ENCODE measurements at regions not wholly inside any gene's neighbourhood (a gene's known extent, or its start where the extent isn't known, plus 50 kb on each side); places are given as distances from the start of the nearest gene placed in this dataset.

GRCh38 chr2:111643759-111644158, 240.2 kb downstream of the ANAPC1 start:
- no peaks in the 10 kb centered on the region for H3K27me3 ChIP-seq (ENCODE audit: control insufficient read depth in 1 of 2, insufficient read depth in 1 of 2, low read length in 2 of 2)
- no peak overlapping the region for H2BK120ac ChIP-seq (ENCODE audit: low read depth, low read length)
- no peak overlapping the region for H3K4me3 ChIP-seq (ENCODE audit: insufficient read depth in 1 of 2, low read depth in 1 of 2, low read length in 2 of 2)
- no peak overlapping the region for H2AFZ ChIP-seq (ENCODE audit: low read depth, low read length)
- H3K18ac ChIP-seq (ENCODE audit: low read depth in 1 of 2, low read length in 2 of 2), result no peak overlapping the region
- no peak overlapping the region for H2BK5ac ChIP-seq (ENCODE audit: low read depth, low read length, poor library complexity, severe bottlenecking)
- H3K79me1 ChIP-seq (replicated peaks; ENCODE audit: low read length, poor library complexity, severe bottlenecking), result no peaks in the 10 kb centered on the region
- no peak overlapping the region for H3K27ac ChIP-seq (ENCODE audit: low read length, poor library complexity, severe bottlenecking)
- H3K23ac ChIP-seq (ENCODE audit: low read length in 2 of 2), result no peak overlapping the region
- H3K4me2 ChIP-seq (ENCODE audit: low read length, poor library complexity, severe bottlenecking), result no peak overlapping the region
- H3K9ac ChIP-seq (ENCODE audit: low read length), result no peak overlapping the region
- WGBS, result 100% methylated on average over 1 of the region's 1 CpG
- no peak overlapping the region for H2BK12ac ChIP-seq (ENCODE audit: low read length in 2 of 2)
- H2BK15ac ChIP-seq (ENCODE audit: low read depth, poor library complexity, severe bottlenecking), result peak overlapping the region; percentile 48
- H2AK5ac ChIP-seq (ENCODE audit: low read length, severe bottlenecking), result no peak overlapping the region
- H3K4me1 ChIP-seq (ENCODE audit: control insufficient read depth, insufficient read depth, low read depth, low read length), result peaks cover 4% of the 10 kb centered on the region
- H3K4ac ChIP-seq (ENCODE audit: low read depth in 1 of 2, low read length in 2 of 2), result no peak overlapping the region
- no peak overlapping the region for H3K14ac ChIP-seq (ENCODE audit: low read length in 2 of 2)
- peaks cover 18% of the 10 kb centered on the region for H3K9me3 ChIP-seq (ENCODE audit: control insufficient read depth, low read length)
- no peak overlapping the region for H4K8ac ChIP-seq (ENCODE audit: low read length)
- H4K91ac ChIP-seq (ENCODE audit: low read length), result no peak overlapping the region
- H3K36me3 ChIP-seq (ENCODE audit: control insufficient read depth in 1 of 2, insufficient read depth in 2 of 2, low read depth in 1 of 2, low read length in 2 of 2), result no peaks in the 10 kb centered on the region
- DNase-seq, result no peak

- no CpG with 5 or more reads among the region's 3 CpGs for WGBS
- H2BK120ac ChIP-seq (ENCODE audit: low read depth, low read length), result no peak overlapping the region
- H3K36me3 ChIP-seq (ENCODE audit: control insufficient read depth in 1 of 2, insufficient read depth in 2 of 2, low read depth in 1 of 2, low read length in 2 of 2), result no peaks in the 10 kb centered on the region
- H3K9ac ChIP-seq (ENCODE audit: low read length), result no peak overlapping the region
- no peak overlapping the region for H2BK15ac ChIP-seq (ENCODE audit: low read depth, poor library complexity, severe bottlenecking)
- H3K14ac ChIP-seq (ENCODE audit: low read length in 2 of 2), result no peak overlapping the region
- H2BK5ac ChIP-seq (ENCODE audit: low read depth, low read length, poor library complexity, severe bottlenecking), result no peak overlapping the region
- no peak overlapping the region for H3K18ac ChIP-seq (ENCODE audit: low read depth in 1 of 2, low read length in 2 of 2)
- no peak overlapping the region for H3K27ac ChIP-seq (ENCODE audit: low read length, poor library complexity, severe bottlenecking)
- H3K27me3 ChIP-seq (ENCODE audit: control insufficient read depth in 1 of 2, insufficient read depth in 1 of 2, low read length in 2 of 2), result no peaks in the 10 kb centered on the region
- peaks cover 18% of the 10 kb centered on the region for H3K9me3 ChIP-seq (ENCODE audit: control insufficient read depth, low read length)
- no peak overlapping the region for H4K8ac ChIP-seq (ENCODE audit: low read length)
- H2BK12ac ChIP-seq (ENCODE audit: low read length in 2 of 2), result no peak overlapping the region
- H3K4me1 ChIP-seq (ENCODE audit: control insufficient read depth, insufficient read depth, low read depth, low read length), result peaks cover 4% of the 10 kb centered on the region
- no peak overlapping the region for H4K91ac ChIP-seq (ENCODE audit: low read length)
- no peak overlapping the region for H3K4ac ChIP-seq (ENCODE audit: low read depth in 1 of 2, low read length in 2 of 2)
- H3K4me3 ChIP-seq (ENCODE audit: insufficient read depth in 1 of 2, low read depth in 1 of 2, low read length in 2 of 2), result no peak overlapping the region
- no peak overlapping the region for H3K4me2 ChIP-seq (ENCODE audit: low read length, poor library complexity, severe bottlenecking)
- no peaks in the 10 kb centered on the region for H3K79me1 ChIP-seq (replicated peaks; ENCODE audit: low read length, poor library complexity, severe bottlenecking)
- no peak for DNase-seq
- H3K23ac ChIP-seq (ENCODE audit: low read length in 2 of 2), result no peak overlapping the region
- H2AFZ ChIP-seq (ENCODE audit: low read depth, low read length), result no peak overlapping the region
- H2AK5ac ChIP-seq (ENCODE audit: low read length, severe bottlenecking), result no peak overlapping the region
Observed at GRCh38 chr2:111647359-111647758, 236.6 kb downstream of the ANAPC1 start.

GRCh38 chr2:111652038-111652437, 232.0 kb downstream of the ANAPC1 start:
- 100% methylated on average over 2 of the region's 4 CpGs for WGBS
- H3K14ac ChIP-seq (ENCODE audit: low read length in 2 of 2), result no peak overlapping the region

GRCh38 chr2:111652681-111653080, 231.3 kb downstream of the ANAPC1 start:
- H3K36me3 ChIP-seq (ENCODE audit: control insufficient read depth in 1 of 2, insufficient read depth in 2 of 2, low read depth in 1 of 2, low read length in 2 of 2), result no peaks in the 10 kb centered on the region
- H3K4me1 ChIP-seq (ENCODE audit: control insufficient read depth, insufficient read depth, low read depth, low read length), result no peaks in the 10 kb centered on the region
- no peak overlapping the region for H2BK15ac ChIP-seq (ENCODE audit: low read depth, poor library complexity, severe bottlenecking)
- H3K9me3 ChIP-seq (ENCODE audit: control insufficient read depth, low read length), result no peaks in the 10 kb centered on the region
- no peaks in the 10 kb centered on the region for H3K79me1 ChIP-seq (replicated peaks; ENCODE audit: low read length, poor library complexity, severe bottlenecking)
- no peak overlapping the region for H3K23ac ChIP-seq (ENCODE audit: low read length in 2 of 2)
- no peak overlapping the region for H3K4me3 ChIP-seq (ENCODE audit: insufficient read depth in 1 of 2, low read depth in 1 of 2, low read length in 2 of 2)
- no peaks in the 10 kb centered on the region for H3K27me3 ChIP-seq (ENCODE audit: control insufficient read depth in 1 of 2, insufficient read depth in 1 of 2, low read length in 2 of 2)
- no peak overlapping the region for H4K91ac ChIP-seq (ENCODE audit: low read length)
- H3K4ac ChIP-seq (ENCODE audit: low read depth in 1 of 2, low read length in 2 of 2), result no peak overlapping the region
- H4K8ac ChIP-seq (ENCODE audit: low read length), result no peak overlapping the region
- H2BK12ac ChIP-seq (ENCODE audit: low read length in 2 of 2), result no peak overlapping the region
- no peak overlapping the region for H2AFZ ChIP-seq (ENCODE audit: low read depth, low read length)
- no peak for DNase-seq
- H3K18ac ChIP-seq (ENCODE audit: low read depth in 1 of 2, low read length in 2 of 2), result no peak overlapping the region
- H3K14ac ChIP-seq (ENCODE audit: low read length in 2 of 2), result no peak overlapping the region
- no peak overlapping the region for H3K27ac ChIP-seq (ENCODE audit: low read length, poor library complexity, severe bottlenecking)
- H3K9ac ChIP-seq (ENCODE audit: low read length), result no peak overlapping the region
- H2BK5ac ChIP-seq (ENCODE audit: low read depth, low read length, poor library complexity, severe bottlenecking), result no peak overlapping the region
- H2AK5ac ChIP-seq (ENCODE audit: low read length, severe bottlenecking), result no peak overlapping the region
- WGBS, result 82% methylated on average over 1 of the region's 1 CpG
- no peak overlapping the region for H3K4me2 ChIP-seq (ENCODE audit: low read length, poor library complexity, severe bottlenecking)
- H2BK120ac ChIP-seq (ENCODE audit: low read depth, low read length), result no peak overlapping the region

More at GRCh38 chr2:111652038-111652437, 232.0 kb downstream of the ANAPC1 start:
- Histone ChIP-seq H4K8ac (ENCODE audit: low read length) (no peak overlapping the region), H3K79me1 (replicated peaks; ENCODE audit: low read length, poor library complexity, severe bottlenecking) (no peaks in the 10 kb centered on the region), H3K9me3 (ENCODE audit: control insufficient read depth, low read length) (peaks cover 5% of the 10 kb centered on the region), H2AFZ (ENCODE audit: low read depth, low read length) (no peak overlapping the region), H2BK12ac (ENCODE audit: low read length in 2 of 2) (no peak overlapping the region), H3K36me3 (ENCODE audit: control insufficient read depth in 1 of 2, insufficient read depth in 2 of 2, low read depth in 1 of 2, low read length in 2 of 2) (no peaks in the 10 kb centered on the region), H3K4ac (ENCODE audit: low read depth in 1 of 2, low read length in 2 of 2) (no peak overlapping the region), H3K27me3 (ENCODE audit: control insufficient read depth in 1 of 2, insufficient read depth in 1 of 2, low read length in 2 of 2) (no peaks in the 10 kb centered on the region), H2BK15ac (ENCODE audit: low read depth, poor library complexity, severe bottlenecking) (no peak overlapping the region), H3K4me1 (ENCODE audit: control insufficient read depth, insufficient read depth, low read depth, low read length) (no peaks in the 10 kb centered on the region), H2AK5ac (ENCODE audit: low read length, severe bottlenecking) (no peak overlapping the region), H3K27ac (ENCODE audit: low read length, poor library complexity, severe bottlenecking) (no peak overlapping the region), H3K23ac (ENCODE audit: low read length in 2 of 2) (no peak overlapping the region), H3K4me2 (ENCODE audit: low read length, poor library complexity, severe bottlenecking) (no peak overlapping the region), H2BK120ac (ENCODE audit: low read depth, low read length) (no peak overlapping the region), H3K9ac (ENCODE audit: low read length) (no peak overlapping the region), H3K4me3 (ENCODE audit: insufficient read depth in 1 of 2, low read depth in 1 of 2, low read length in 2 of 2) (no peak overlapping the region), H3K18ac (ENCODE audit: low read depth in 1 of 2, low read length in 2 of 2) (no peak overlapping the region), H4K91ac (ENCODE audit: low read length) (no peak overlapping the region), H2BK5ac (ENCODE audit: low read depth, low read length, poor library complexity, severe bottlenecking) (no peak overlapping the region)
- no peak for DNase-seq

Data from mesenchymal stem cell (in vitro differentiated cells and primary cell).